NCI-H2171 treated with DMSO at 0.1 percent for 48 hours (cell line): ENCODE measurements at regions not wholly inside any gene's neighbourhood (a gene's known extent, or its start where the extent isn't known, plus 50 kb on each side); places are given as distances from the start of the nearest gene placed in this dataset.

Experiments
- DNase-seq: peaks from one replicate; lab custom pipeline; 2025; lab: John Stamatoyannopoulos, UW

DNA sequence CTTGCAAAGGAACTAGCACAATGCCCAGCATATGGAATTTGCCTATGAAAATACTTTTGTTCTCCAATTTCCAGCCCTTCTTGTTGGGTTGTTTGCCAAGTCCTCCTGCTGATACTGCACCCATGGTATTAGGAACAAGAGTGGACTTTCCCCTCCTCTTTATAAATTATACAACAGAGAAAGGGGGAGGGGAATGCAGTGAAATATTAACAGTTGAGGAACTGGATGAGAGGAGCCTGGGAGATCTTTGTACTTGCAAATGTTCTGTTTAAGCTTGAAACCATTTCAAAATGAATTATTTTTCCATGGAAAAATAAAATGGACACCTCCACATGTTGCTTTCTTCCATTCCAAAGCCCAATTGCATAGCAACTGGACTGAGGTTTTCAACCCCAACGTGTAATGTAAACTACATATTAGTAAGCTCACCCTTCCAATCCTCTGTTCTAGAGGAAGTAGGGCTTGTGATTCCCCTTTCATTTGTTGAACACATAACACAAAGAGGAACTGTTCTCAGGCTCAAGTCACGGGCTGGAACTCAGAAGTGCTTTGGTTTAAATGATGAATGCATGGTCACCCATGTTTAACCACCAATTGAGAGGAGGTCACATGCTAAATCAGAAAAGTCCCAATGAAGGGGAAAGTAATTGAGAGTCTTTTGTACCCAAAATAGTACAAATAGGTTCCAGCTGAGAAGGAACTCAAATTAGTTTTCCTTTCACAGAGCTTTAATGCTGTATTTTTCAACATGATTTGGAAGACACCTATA, 66.2 kb upstream of the ZC3H12C start:
- no peak for DNase-seq

DNA sequence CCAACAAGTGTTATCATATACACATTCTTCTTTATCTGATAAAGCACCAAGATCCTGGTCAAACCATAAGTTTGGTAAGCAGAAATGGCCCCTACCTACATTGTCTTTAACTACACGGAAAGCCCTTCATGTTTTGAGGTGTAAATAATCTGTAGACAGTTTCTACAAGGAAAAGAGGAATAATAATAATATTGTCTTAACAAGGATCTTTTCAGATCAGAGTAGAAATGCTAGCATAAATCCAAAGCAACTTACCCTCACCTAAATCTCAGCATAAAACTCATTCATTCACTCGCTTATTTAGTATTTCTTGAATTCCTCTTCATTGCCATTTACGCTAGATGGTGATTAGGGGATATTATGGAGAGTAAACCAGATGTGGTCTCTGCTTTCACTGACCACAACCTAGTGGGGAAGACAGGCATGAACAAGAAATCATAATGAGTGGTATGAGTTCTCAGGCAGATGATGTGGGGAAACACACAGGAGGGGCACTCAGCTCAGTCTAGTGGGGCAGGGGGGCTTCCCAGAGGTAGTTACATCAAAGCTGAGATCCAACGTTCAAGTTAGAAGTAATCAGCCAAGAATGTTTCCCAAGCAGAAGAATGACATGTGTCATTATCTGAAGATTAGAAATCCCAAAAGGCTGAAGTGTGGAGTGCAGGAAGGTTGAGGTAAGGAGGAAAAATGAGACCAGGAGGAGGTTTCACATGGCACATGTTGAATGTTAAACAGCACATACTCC, 65.4 kb upstream of the ZC3H12C start:
- no peak for DNase-seq

DNA sequence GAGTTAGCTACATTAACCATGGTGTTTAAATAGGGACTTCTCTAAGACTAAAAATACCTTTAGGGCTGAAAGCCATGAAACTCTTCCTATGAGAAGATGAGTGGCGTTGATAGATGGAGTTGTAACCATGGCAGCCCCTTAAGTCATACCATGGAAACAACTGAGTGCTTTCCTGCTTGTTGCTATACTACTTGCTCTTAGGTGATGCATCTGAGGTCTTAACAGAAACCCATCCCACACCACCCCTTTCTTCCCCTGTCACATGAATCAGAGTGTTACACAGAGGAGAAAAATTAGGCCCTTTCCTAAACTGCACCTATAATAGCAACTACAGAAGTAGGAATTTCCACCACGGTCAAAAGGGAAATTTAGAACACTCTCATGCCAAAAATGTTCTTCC, 64.3 kb upstream of the ZC3H12C start:
- DNase-seq: no peak

DNA sequence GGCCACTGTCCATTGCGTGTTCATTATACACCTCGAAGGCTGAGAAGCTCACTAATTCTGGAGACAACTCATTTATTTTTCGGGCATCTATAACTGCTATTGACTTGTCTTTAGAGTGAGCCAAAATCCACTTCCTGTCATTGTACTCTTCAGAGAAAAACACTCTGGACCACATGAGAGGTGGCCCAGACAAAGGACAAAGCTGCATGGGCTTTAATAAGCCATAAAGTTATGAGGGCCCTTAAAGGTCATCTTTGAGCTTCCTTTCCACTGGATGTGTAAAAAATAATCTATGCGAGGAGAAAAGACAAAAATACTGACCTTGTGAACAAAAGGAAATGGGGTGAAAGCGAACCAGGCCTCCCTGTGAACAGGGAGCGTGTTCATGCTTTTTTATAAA, 63.5 kb upstream of the ZC3H12C start:
- DNase-seq: no peak

DNA sequence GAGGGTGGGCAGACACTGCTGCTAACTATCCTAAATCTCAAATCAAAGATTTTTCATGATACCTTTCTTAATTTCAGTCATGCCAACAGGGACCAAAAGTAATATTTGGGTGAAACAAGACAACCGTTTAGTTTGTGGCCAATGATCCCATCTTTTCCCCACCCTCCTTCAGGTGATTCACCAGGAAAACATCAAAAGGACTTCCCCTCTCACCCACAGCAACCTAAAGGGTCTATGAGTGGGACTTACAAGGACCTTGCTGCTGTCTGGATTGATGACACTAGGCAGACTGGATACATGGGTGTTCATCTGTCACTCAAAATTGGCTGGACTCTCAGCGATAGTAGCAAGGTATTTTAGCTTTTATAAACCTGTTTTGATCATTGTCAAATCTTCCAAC, 62.0 kb upstream of the ZC3H12C start:
- DNase-seq: no peak

DNA sequence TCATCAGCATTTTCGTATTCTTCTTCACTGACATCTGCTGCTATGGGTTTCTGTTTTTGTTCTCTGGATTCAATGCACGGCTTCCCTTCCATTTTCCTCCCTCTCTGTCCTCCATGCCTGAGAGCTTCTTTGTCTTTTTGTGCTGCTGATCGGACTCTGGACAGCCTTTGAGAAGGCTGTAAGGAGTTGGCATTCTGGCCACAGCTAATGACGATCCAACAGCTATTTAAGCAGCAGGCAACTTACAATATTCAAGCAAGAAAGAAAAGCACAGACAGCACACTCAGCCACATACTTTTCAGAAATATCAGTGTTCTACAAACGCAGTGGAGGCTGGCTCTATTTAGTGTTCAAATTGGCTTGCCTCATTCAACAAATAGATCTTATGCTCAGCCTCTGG, 60.9 kb upstream of the ZC3H12C start:
- no peak for DNase-seq

DNA sequence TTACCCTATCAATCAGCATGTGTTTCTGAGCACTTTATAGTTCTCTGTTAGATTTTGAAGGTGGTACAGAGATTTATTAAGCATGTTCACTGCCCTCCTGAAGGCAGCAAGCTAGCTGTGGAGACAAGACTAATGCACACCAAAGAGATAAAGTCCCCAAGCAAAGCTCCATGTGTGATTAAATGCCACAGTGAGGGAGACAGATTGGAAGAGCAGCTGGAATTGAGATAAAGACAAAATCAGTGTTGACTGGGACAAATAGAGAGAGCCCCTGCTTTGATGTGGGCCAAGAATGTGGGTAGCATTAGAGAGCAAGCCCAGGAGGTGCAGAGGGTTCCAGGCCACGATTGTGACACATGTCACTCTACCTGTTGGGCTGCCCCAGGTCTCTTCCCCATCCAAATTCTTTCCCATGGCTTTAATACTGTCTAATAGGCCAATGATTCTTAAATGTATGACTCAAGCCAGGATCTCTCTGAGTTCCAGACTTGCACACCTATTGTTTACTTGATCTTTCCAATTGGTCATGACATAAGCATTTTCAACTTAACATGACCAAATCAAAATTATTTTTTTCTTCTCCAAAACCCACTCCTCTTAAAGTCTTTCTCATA, 60.1 kb upstream of the ZC3H12C start:
- DNase-seq: no peak

DNA sequence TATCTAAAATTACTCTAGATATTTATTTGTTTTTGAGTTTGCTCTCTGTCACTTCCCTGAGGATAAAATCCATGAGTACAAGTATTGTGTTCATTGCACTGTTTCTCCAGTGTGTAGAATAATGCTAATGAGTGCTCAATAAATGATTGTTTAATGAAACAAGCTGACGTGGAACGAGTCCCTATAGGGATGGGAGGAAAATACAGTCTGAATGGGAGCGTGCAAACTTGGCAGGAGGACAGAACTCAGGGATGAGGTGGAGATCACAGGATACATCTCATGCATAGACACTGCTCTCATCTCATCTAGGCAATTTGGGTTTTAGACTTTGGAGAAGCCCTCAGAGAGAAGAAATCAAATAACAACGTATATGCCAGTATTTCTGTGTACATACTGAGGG, 58.4 kb upstream of the ZC3H12C start:
- no peak for DNase-seq

DNA sequence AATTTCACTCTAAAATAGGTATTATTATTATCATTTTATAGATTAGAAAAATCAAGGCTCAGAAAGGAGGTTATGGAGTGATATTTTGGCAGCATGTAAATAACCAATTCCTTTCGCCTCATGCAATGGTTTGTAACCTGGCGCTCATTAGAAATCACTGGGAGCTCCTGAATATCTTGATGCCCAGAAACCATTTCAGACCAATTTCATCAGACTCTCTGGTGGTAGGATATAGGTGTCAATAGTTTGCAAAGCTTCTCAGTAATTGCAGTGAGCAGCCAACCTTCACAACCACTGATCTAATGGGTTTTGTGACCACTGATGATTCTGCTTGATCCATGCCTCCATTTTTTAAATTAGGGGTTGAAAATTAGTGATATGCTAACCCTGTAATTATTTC, 57.8 kb upstream of the ZC3H12C start:
- DNase-seq: no peak

DNA sequence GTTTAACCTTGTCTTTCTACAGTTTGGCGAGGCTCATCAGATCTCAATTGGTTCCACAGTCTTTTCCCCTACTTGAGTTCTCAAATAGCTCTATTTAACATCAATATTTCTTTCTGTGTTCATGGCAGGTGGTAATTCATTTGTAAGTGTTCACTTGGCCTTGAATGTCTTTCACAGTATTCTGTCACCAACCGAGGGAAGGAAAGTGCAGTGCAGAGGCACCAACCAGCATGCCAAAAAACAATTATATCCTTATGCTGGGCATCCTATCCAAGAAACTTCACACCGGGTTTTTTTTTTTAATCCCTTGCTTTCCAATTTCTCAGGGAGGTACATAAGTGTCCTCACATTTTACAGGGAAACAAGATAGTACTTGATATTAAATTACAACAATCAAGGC, 55.0 kb upstream of the ZC3H12C start:
- DNase-seq: peak; percentile 29
